ENCODE measurements at regions not wholly inside any gene's neighbourhood (a gene's known extent, or its start where the extent isn't known, plus 50 kb on each side); places are given as distances from the start of the nearest gene placed in this dataset.
"Not testable (repeated sequence)": the region's sequence is repeated elsewhere in the genome, so short reads cannot be mapped to it uniquely, and the experiment has no call there.

GRCh38 chr11:130560781-130561109 is 112.3 kb downstream of the ADAMTS15 start:
- Histone ChIP-seq H3K9me3 (no peaks in the 10 kb centered on the region), H3K4me3 (no peak overlapping the region), H3K4me1 (no peaks in the 10 kb centered on the region), H3K27me3 (no peaks in the 10 kb centered on the region), H3K27ac (no peak overlapping the region), H3K36me3 (no peaks in the 10 kb centered on the region)
- TF ChIP-seq POLR2AphosphoS5 (IDR thresholded peaks at IDR 0.05): no peak
- TF ChIP-seq POLR2A (IDR thresholded peaks at IDR 0.05): no peak
- TF ChIP-seq CTCF (IDR thresholded peaks at IDR 0.05): no peak
- no peak for DNase-seq (ENCODE audit: low spot score in 2 of 2)
- intact Hi-C loops (cut with DNase I; ENCODE audit: low total_unique reads): no loop called here

DNA sequence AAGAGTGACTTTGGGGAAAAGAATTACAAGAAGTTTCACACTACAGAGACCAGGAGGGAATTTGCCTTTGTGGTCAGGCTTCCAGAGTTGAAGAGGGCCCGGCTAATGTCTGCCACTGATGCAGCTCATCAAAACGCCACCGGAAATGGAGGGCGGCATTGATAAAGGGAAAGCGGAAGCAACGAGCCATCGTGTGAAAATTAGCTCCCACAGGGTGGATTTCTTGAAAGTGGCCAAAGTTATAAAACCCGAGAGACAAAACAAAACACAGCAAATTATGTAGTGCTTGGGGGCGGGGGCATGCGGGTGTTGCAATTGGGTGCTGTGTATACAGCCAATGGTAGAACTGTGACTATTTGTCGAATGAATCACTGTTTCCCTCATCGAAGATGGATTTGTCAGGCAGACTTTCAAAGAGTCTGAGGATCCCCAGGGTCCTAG is 113.0 kb downstream of the ADAMTS15 start:
- Histone ChIP-seq H3K36me3 (no peaks in the 10 kb centered on the region), H3K9me3 (no peaks in the 10 kb centered on the region), H3K27me3 (no peaks in the 10 kb centered on the region), H3K27ac (no peak overlapping the region), H3K4me1 (no peaks in the 10 kb centered on the region), H3K4me3 (no peak overlapping the region)
- no peak for DNase-seq (ENCODE audit: low spot score in 2 of 2)
- intact Hi-C loops (cut with DNase I; ENCODE audit: low total_unique reads): no loop called here
- no peak for TF ChIP-seq CTCF (IDR thresholded peaks at IDR 0.05)
- no peak for TF ChIP-seq POLR2AphosphoS5 (IDR thresholded peaks at IDR 0.05)
- no peak for TF ChIP-seq POLR2A (IDR thresholded peaks at IDR 0.05)

DNA sequence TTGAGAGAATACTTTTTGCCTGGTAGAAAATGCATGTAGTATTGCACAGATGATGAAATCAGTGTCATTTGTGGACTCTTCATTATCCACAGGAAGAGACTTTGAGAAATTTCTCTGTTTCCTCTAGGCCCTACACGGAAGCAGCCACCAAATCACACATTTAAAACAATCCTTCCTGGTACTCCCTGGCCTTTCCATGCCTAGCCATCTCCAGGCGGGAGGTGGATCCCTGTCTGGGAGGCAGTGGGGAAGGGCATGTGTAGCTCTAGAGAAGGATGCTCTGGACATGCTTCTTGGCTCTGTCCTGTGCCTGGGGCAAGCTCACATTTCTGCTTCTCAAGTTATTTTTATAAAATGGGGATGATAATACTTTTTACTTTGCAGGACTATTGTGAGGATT is 114.1 kb downstream of the ADAMTS15 start:
- Histone ChIP-seq H3K27me3 (no peaks in the 10 kb centered on the region), H3K4me1 (no peaks in the 10 kb centered on the region), H3K27ac (no peak overlapping the region), H3K36me3 (no peaks in the 10 kb centered on the region), H3K4me3 (no peak overlapping the region), H3K9me3 (no peaks in the 10 kb centered on the region)
- intact Hi-C loops (cut with DNase I; ENCODE audit: low total_unique reads): no loop called here
- TF ChIP-seq POLR2AphosphoS5 (IDR thresholded peaks at IDR 0.05) (no peak), POLR2A (IDR thresholded peaks at IDR 0.05) (no peak), CTCF (IDR thresholded peaks at IDR 0.05) (no peak)
- DNase-seq (ENCODE audit: low spot score in 2 of 2): no peak

- H3K4me1 ChIP-seq; H3K27me3 ChIP-seq; H3K27ac ChIP-seq; intact Hi-C loops (cut with DNase I; ENCODE audit: low total_unique reads); DNase-seq (ENCODE audit: low spot score in 2 of 2); H3K9me3 ChIP-seq; H3K36me3 ChIP-seq; H3K4me3 ChIP-seq: not testable (repeated sequence)
Measured at GRCh38 chr11:130566360-130566759, 117.9 kb downstream of the ADAMTS15 start.

DNA sequence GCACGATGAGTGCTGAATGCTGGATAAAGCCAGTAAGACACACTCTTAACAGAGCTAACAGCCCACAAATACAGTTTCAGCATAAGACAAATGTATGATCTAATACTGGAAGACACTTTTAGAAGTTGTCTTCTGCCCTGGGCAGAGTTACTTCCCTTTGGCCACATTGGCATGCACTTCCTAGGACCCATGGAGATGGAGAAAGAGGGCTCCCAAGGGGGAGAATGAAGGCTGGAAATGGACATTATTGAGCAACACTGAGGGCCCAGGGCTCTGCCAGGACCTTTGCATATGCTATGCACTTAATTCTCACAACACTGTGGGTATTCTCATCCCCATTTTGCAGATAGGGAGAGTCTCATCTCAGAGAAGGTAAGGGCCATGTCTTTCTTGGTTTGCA is 123.1 kb downstream of the ADAMTS15 start:
- no peak for TF ChIP-seq POLR2A (IDR thresholded peaks at IDR 0.05)
- TF ChIP-seq POLR2AphosphoS5 (IDR thresholded peaks at IDR 0.05): no peak
- no peak for TF ChIP-seq CTCF (IDR thresholded peaks at IDR 0.05)
- no peak overlapping the region for H3K27ac ChIP-seq
- no peak for DNase-seq (ENCODE audit: low spot score in 2 of 2)
- no peaks in the 10 kb centered on the region for H3K9me3 ChIP-seq
- H3K4me3 ChIP-seq: no peak overlapping the region
- intact Hi-C loops (cut with DNase I; ENCODE audit: low total_unique reads): no loop called here
- H3K4me1 ChIP-seq: no peaks in the 10 kb centered on the region
- H3K27me3 ChIP-seq: no peaks in the 10 kb centered on the region
- H3K36me3 ChIP-seq: no peaks in the 10 kb centered on the region

DNA sequence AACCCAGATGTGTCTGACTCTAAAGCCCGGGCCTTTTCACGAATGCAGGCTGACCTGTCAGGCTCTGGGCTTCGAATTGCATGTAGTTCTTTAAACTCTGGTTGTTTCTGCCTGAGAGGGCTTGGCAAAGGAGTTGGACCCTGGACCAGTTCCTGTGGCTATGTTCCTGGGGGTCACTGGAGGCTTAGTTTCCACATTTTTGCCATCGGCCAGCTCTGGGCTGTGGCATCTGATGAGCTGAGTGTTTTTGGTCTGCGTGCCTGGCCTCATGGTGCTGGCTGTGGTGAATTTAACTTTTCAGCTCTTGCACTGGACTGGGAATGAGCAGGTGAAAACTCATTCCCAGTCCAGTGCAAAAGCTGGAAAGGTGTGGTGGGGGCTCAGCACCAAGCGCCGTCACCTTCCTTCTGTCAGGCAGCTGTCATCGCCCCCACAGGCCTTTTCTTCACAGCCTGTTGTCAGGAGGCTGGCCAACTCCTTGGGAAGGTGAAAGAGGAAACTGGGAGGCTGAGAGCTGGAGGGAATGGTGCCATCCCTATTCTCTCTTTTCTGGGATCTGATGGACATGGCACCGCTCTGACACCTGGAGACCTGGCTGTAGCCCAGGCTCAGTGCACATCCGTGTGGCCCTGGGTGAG is 123.6 kb downstream of the ADAMTS15 start:
- no peak for TF ChIP-seq POLR2A (IDR thresholded peaks at IDR 0.05)
- TF ChIP-seq CTCF (IDR thresholded peaks at IDR 0.05): no peak
- no peak for TF ChIP-seq POLR2AphosphoS5 (IDR thresholded peaks at IDR 0.05)
- Histone ChIP-seq H3K9me3 (no peaks in the 10 kb centered on the region), H3K4me3 (no peak overlapping the region), H3K27ac (no peak overlapping the region), H3K36me3 (no peaks in the 10 kb centered on the region), H3K4me1 (no peaks in the 10 kb centered on the region), H3K27me3 (no peaks in the 10 kb centered on the region)
- no peak for DNase-seq (ENCODE audit: low spot score in 2 of 2)
- intact Hi-C loops (cut with DNase I; ENCODE audit: low total_unique reads): no loop called here
